NCI-H524 treated with DMSO at 0.1 percent for 48 hours (cell line): ENCODE measurements at regions not wholly inside any gene's neighbourhood (a gene's known extent, or its start where the extent isn't known, plus 50 kb on each side); places are given as distances from the start of the nearest gene placed in this dataset.
"Not testable (repeated sequence)": the region's sequence is repeated elsewhere in the genome, so short reads cannot be mapped to it uniquely, and the experiment has no call there.

Source experiments
- DNase-seq: peaks from one replicate; lab custom pipeline; 2025; lab: John Stamatoyannopoulos, UW

GRCh38 chr12:42725809-42726208 is 136.3 kb upstream of the PRICKLE1 start:
- DNase-seq, result no peak

- DNase-seq, result no peak
Measured at GRCh38 chr12:42716491-42716891, 126.9 kb upstream of the PRICKLE1 start.

GRCh38 chr12:42713566-42713965 is 124.0 kb upstream of the PRICKLE1 start:
- DNase-seq, result not testable (repeated sequence)

GRCh38 chr12:42708374-42708773 is 118.8 kb upstream of the PRICKLE1 start:
- not testable (repeated sequence) for DNase-seq

GRCh38 chr12:42707312-42708226 is 118.0 kb upstream of the PRICKLE1 start:
- DNase-seq, result no peak

GRCh38 chr12:42706321-42706720 is 116.8 kb upstream of the PRICKLE1 start:
- DNase-seq, result no peak

- no peak for DNase-seq
Measured at GRCh38 chr12:42705863-42706262, 116.3 kb upstream of the PRICKLE1 start.

GRCh38 chr12:42704810-42705401 is 115.4 kb upstream of the PRICKLE1 start:
- no peak for DNase-seq

- DNase-seq, result no peak
Measured at GRCh38 chr12:42704340-42704739, 114.8 kb upstream of the PRICKLE1 start.

- DNase-seq, result no peak
Measured at GRCh38 chr12:42701084-42701483, 111.5 kb upstream of the PRICKLE1 start.

- no peak for DNase-seq
Measured at GRCh38 chr12:42698213-42698612, 108.7 kb upstream of the PRICKLE1 start.

- no peak for DNase-seq
Measured at GRCh38 chr12:42696406-42697149, 107.0 kb upstream of the PRICKLE1 start.

GRCh38 chr12:42695490-42695995 is 106.0 kb upstream of the PRICKLE1 start:
- DNase-seq, result no peak

GRCh38 chr12:42692749-42693148 is 103.2 kb upstream of the PRICKLE1 start:
- no peak for DNase-seq

GRCh38 chr12:42691991-42692557 is 102.5 kb upstream of the PRICKLE1 start:
- DNase-seq, result no peak

- DNase-seq, result no peak
Measured at GRCh38 chr12:42690264-42690663, 100.7 kb upstream of the PRICKLE1 start.

- DNase-seq, result no peak
Measured at GRCh38 chr12:42689699-42690098, 100.2 kb upstream of the PRICKLE1 start.

GRCh38 chr12:42686514-42687172 is 97.1 kb upstream of the PRICKLE1 start:
- DNase-seq, result no peak

GRCh38 chr12:42684802-42685071 is 95.2 kb upstream of the PRICKLE1 start:
- DNase-seq, result no peak

- no peak for DNase-seq
Measured at GRCh38 chr12:42683933-42684801, 94.6 kb upstream of the PRICKLE1 start.

- no peak for DNase-seq
Measured at GRCh38 chr12:42683266-42683665, 93.7 kb upstream of the PRICKLE1 start.
